ENCODE measurements at regions not wholly inside any gene's neighbourhood (a gene's known extent, or its start where the extent isn't known, plus 50 kb on each side); places are given as distances from the start of the nearest gene placed in this dataset.

DNA sequence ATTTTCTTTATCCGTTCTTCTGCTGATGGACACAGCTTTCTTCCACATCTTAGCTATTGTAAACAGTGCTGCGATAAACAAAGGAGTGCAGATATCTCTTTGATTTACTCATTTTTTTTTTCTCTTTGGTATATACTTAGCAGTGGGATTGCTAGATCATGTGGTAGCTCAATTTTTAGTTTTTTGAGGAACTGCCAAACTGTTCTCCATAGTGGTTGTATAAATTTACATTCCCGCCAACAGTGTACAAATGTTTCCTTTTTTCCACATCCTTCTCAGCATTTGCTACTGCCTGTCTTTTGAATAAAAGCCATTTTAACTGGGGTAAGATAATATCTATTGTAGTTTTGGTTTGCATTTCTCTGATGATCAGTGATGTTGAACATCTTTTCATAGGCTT is 196.8 kb upstream of the ZNF717 start (continued):
- TF ChIP-seq CBX5 (IDR thresholded peaks at IDR 0.05; ENCODE audit: low read depth) (no peak), CREB1 (IDR thresholded peaks at IDR 0.05; ENCODE audit: low read depth) (no peak), CHD1 (IDR thresholded peaks at IDR 0.05; ENCODE audit: low read depth, low read length) (no peak)

DNA sequence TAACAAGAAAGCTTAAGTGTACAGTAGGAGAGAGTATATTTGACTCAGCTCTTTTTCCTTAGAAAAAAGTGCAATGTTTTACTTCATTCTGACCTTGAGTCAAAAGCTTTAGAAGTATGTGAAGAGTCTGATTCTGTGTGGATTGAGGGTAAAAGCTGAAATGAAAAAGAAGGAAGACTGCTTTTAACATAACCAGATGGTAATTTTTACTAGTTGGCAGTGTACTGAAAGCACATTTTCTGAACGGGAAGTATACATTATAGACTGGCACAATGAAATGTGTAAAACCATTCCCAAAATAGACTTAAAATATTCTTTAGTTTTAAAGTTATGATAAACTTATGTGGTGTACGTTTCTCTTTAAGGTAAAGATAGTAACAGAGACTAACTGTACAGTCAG is 197.8 kb upstream of the ZNF717 start:
- 0% methylated on average over 2 of the region's 2 CpGs for WGBS (ENCODE audit: insufficient coverage, insufficient replicate concordance, low lambda C conversion rate, missing lambda C conversion rate)
- no peak for ATAC-seq
- intact Hi-C loops (cut with micrococcal nuclease; ENCODE audit: unreplicated experiment) (no loop called here), in situ Hi-C loops (cut with MboI) (no loop called here)
- no peaks in the 10 kb centered on the region for H4K20me1 ChIP-seq (ENCODE audit: control insufficient read depth, insufficient read depth)
- DNase-seq (ENCODE audit: low read depth, low spot score), result no peak
- ChIA-PET CTCF (no interaction called here), SMC1A (ENCODE audit: uncharacterized antibody, unreplicated experiment) (interaction anchor here (1.1 kb wide), 1 partner anchor 12 kb away, joined by 3 read pairs; no protein-coding TSS in a partner anchor), RAD21 (ENCODE audit: unreplicated experiment) (no interaction called here), POLR2A (no interaction called here)
- no peak overlapping the region for H3K4me3 ChIP-seq
- no peak overlapping the region for H3K4me2 ChIP-seq (ENCODE audit: control insufficient read depth, insufficient read depth)
- TF ChIP-seq BRCA1 (IDR thresholded peaks at IDR 0.05; ENCODE audit: low read depth, low read length) (no peak), CBFB (IDR thresholded peaks at IDR 0.05; ENCODE audit: low read depth) (no peak), JUNB (IDR thresholded peaks at IDR 0.05) (no peak), SMAD5 (IDR thresholded peaks at IDR 0.05; ENCODE audit: low read depth) (no peak), MEF2A (IDR thresholded peaks at IDR 0.05; ENCODE audit: insufficient read depth, low read depth, low read length) (no peak), ASH2L (IDR thresholded peaks at IDR 0.05; ENCODE audit: borderline replicate concordance, low read depth) (no peak), TBL1XR1 (IDR thresholded peaks at IDR 0.05; ENCODE audit: low read depth, low read length) (no peak), ZNF24 (IDR thresholded peaks at IDR 0.05) (no peak), SMC3 (IDR thresholded peaks at IDR 0.05; ENCODE audit: borderline replicate concordance, low read length) (no peak), PML (IDR thresholded peaks at IDR 0.05; ENCODE audit: low read length) (no peak), SP1 (IDR thresholded peaks at IDR 0.05; ENCODE audit: low read depth, low read length) (no peak), ZNF274 (IDR thresholded peaks at IDR 0.05; ENCODE audit: insufficient read depth, insufficient read length) (no peak), NFIC (IDR thresholded peaks at IDR 0.05; ENCODE audit: low read depth, low read length) (no peak), JUND (IDR thresholded peaks at IDR 0.05; ENCODE audit: low read depth, low read length) (no peak), FOXK2 (IDR thresholded peaks at IDR 0.05) (no peak), IKZF2 (IDR thresholded peaks at IDR 0.05) (no peak)
- TF ChIP-seq, protein P1, sequence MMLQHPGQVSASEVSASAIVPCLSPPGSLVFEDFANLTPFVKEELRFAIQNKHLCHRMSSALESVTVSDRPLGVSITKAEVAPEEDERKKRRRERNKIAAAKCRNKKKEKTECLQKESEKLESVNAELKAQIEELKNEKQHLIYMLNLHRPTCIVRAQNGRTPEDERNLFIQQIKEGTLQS (IDR thresholded peaks at IDR 0.05; ENCODE audit: borderline replicate concordance, extremely low read depth, low read depth, low read length), result no peak
- TF ChIP-seq, protein P2, sequence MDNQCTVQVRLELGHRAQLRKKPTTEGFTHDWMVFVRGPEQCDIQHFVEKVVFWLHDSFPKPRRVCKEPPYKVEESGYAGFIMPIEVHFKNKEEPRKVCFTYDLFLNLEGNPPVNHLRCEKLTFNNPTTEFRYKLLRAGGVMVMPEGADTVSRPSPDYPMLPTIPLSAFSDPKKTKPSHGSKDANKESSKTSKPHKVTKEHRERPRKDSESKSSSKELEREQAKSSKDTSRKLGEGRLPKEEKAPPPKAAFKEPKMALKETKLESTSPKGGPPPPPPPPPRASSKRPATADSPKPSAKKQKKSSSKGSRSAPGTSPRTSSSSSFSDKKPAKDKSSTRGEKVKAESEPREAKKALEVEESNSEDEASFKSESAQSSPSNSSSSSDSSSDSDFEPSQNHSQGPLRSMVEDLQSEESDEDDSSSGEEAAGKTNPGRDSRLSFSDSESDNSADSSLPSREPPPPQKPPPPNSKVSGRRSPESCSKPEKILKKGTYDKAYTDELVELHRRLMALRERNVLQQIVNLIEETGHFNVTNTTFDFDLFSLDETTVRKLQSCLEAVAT (IDR thresholded peaks at IDR 0.05), result no peak
- TF ChIP-seq, protein P3, sequence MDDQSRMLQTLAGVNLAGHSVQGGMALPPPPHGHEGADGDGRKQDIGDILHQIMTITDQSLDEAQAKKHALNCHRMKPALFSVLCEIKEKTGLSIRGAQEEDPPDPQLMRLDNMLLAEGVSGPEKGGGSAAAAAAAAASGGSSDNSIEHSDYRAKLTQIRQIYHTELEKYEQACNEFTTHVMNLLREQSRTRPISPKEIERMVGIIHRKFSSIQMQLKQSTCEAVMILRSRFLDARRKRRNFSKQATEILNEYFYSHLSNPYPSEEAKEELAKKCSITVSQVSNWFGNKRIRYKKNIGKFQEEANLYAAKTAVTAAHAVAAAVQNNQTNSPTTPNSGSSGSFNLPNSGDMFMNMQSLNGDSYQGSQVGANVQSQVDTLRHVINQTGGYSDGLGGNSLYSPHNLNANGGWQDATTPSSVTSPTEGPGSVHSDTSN (IDR thresholded peaks at IDR 0.05; ENCODE audit: insufficient replicate concordance, low read depth, low read length), result no peak
- TF ChIP-seq, protein P4, sequence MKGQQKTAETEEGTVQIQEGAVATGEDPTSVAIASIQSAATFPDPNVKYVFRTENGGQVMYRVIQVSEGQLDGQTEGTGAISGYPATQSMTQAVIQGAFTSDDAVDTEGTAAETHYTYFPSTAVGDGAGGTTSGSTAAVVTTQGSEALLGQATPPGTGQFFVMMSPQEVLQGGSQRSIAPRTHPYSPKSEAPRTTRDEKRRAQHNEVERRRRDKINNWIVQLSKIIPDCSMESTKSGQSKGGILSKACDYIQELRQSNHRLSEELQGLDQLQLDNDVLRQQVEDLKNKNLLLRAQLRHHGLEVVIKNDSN (IDR thresholded peaks at IDR 0.05; ENCODE audit: borderline replicate concordance, extremely low read length, insufficient read depth, low read depth, low read length), result no peak
- no peaks in the 10 kb centered on the region for H3K4me1 ChIP-seq (ENCODE audit: control insufficient read depth, insufficient read depth, low read length)
- H3K27me3 ChIP-seq (replicated peaks in 1 of 2; ENCODE audit: control insufficient read depth in 2 of 2, insufficient read depth in 2 of 2, low read length in 1 of 2), result no peaks in the 10 kb centered on the region
- no peaks in the 10 kb centered on the region for H3K79me2 ChIP-seq (ENCODE audit: control insufficient read depth, insufficient read depth, low read length)
- no peaks in the 10 kb centered on the region for H3K9me3 ChIP-seq (replicated peaks; ENCODE audit: control insufficient read depth, insufficient read depth, low read length)
- FAIRE-seq, result no peak
- H2AFZ ChIP-seq (ENCODE audit: control insufficient read depth, low read depth, low read length), result no peak overlapping the region
- no peaks in the 10 kb centered on the region for H3K36me3 ChIP-seq (ENCODE audit: control insufficient read depth in 2 of 2, insufficient read depth in 2 of 2, low read length in 1 of 2)
- no peak overlapping the region for H3K27ac ChIP-seq (ENCODE audit: control insufficient read depth, insufficient read depth)
- H3K9ac ChIP-seq (ENCODE audit: control insufficient read depth, insufficient read depth, low read length), result no peak overlapping the region
- no TSS peak for BruUV-seq (replicated peaks)
